ENCODE measurements at regions not wholly inside any gene's neighbourhood (a gene's known extent, or its start where the extent isn't known, plus 50 kb on each side); places are given as distances from the start of the nearest gene placed in this dataset.
"Not testable (repeated sequence)": the region's sequence is repeated elsewhere in the genome, so short reads cannot be mapped to it uniquely, and the experiment has no call there.

GRCh38 chr17:52965856-52966255 lies 807.3 kb upstream of the CA10 start:
- no peak for DNase-seq (ENCODE audit: low read depth in 4 of 4, low spot score in 3 of 4)

- DNase-seq (ENCODE audit: low read depth in 4 of 4, low spot score in 3 of 4) = not testable (repeated sequence)
These were observed 803.2 kb upstream of the CA10 start for GRCh38 chr17:52961751-52962150.

- DNase-seq (ENCODE audit: low read depth in 4 of 4, low spot score in 3 of 4) = no peak
These were observed 798.9 kb upstream of the CA10 start for GRCh38 chr17:52957411-52957810.

- no peak for DNase-seq (ENCODE audit: low read depth in 4 of 4, low spot score in 3 of 4)
These were observed 788.9 kb upstream of the CA10 start for GRCh38 chr17:52947418-52947817.

GRCh38 chr17:52938623-52939230 lies 780.2 kb upstream of the CA10 start:
- DNase-seq (ENCODE audit: low read depth in 4 of 4, low spot score in 3 of 4) = no peak

- no peak for DNase-seq (ENCODE audit: low read depth in 4 of 4, low spot score in 3 of 4)
These were observed 772.1 kb upstream of the CA10 start for GRCh38 chr17:52930581-52930980.

GRCh38 chr17:52930145-52930544 lies 771.6 kb upstream of the CA10 start:
- DNase-seq (ENCODE audit: low read depth in 4 of 4, low spot score in 3 of 4) = no peak

GRCh38 chr17:52923658-52924057 lies 765.1 kb upstream of the CA10 start:
- no peak for DNase-seq (ENCODE audit: low read depth in 4 of 4, low spot score in 3 of 4)

- no peak for DNase-seq (ENCODE audit: low read depth in 4 of 4, low spot score in 3 of 4)
These were observed 740.7 kb upstream of the CA10 start for GRCh38 chr17:52899235-52899634.

GRCh38 chr17:52895272-52895671 lies 736.8 kb upstream of the CA10 start:
- DNase-seq (ENCODE audit: low read depth in 4 of 4, low spot score in 3 of 4) = no peak

GRCh38 chr17:52892334-52892733 lies 733.8 kb upstream of the CA10 start:
- no peak for DNase-seq (ENCODE audit: low read depth in 4 of 4, low spot score in 3 of 4)

- DNase-seq (ENCODE audit: low read depth in 4 of 4, low spot score in 3 of 4) = no peak
These were observed 727.4 kb upstream of the CA10 start for GRCh38 chr17:52885882-52886281.

- not testable (repeated sequence) for DNase-seq (ENCODE audit: low read depth in 4 of 4, low spot score in 3 of 4)
These were observed 725.5 kb upstream of the CA10 start for GRCh38 chr17:52883907-52884491.

- DNase-seq (ENCODE audit: low read depth in 4 of 4, low spot score in 3 of 4) = not testable (repeated sequence)
These were observed 688.3 kb upstream of the CA10 start for GRCh38 chr17:52846767-52847166.

GRCh38 chr17:52841971-52842370 lies 683.5 kb upstream of the CA10 start:
- no peak for DNase-seq (ENCODE audit: low read depth in 4 of 4, low spot score in 3 of 4)

- DNase-seq (ENCODE audit: low read depth in 4 of 4, low spot score in 3 of 4) = no peak
These were observed 679.0 kb upstream of the CA10 start for GRCh38 chr17:52837492-52837891.

- DNase-seq (ENCODE audit: low read depth in 4 of 4, low spot score in 3 of 4) = no peak
These were observed 673.0 kb upstream of the CA10 start for GRCh38 chr17:52831536-52831935.

- no peak for DNase-seq (ENCODE audit: low read depth in 4 of 4, low spot score in 3 of 4)
These were observed 670.1 kb upstream of the CA10 start for GRCh38 chr17:52828621-52829020.

- DNase-seq (ENCODE audit: low read depth in 4 of 4, low spot score in 3 of 4) = no peak
These were observed 669.0 kb upstream of the CA10 start for GRCh38 chr17:52827526-52827925.

- DNase-seq (ENCODE audit: low read depth in 4 of 4, low spot score in 3 of 4) = no peak
These were observed 666.0 kb upstream of the CA10 start for GRCh38 chr17:52824542-52824941.

GRCh38 chr17:52823155-52823554 lies 664.6 kb upstream of the CA10 start:
- DNase-seq (ENCODE audit: low read depth in 4 of 4, low spot score in 3 of 4) = no peak

- DNase-seq (ENCODE audit: low read depth in 4 of 4, low spot score in 3 of 4) = no peak
These were observed 631.9 kb upstream of the CA10 start for GRCh38 chr17:52790359-52790955.
